Kidney tubule cell (primary cell): ENCODE measurements at regions not wholly inside any gene's neighbourhood (a gene's known extent, or its start where the extent isn't known, plus 50 kb on each side); places are given as distances from the start of the nearest gene placed in this dataset.

Experiments
- DNase-seq: peaks from one replicate; pipeline ENCODE4 v3.0.0-alpha.2; 2018; ENCODE audit warnings: low spot score

DNA sequence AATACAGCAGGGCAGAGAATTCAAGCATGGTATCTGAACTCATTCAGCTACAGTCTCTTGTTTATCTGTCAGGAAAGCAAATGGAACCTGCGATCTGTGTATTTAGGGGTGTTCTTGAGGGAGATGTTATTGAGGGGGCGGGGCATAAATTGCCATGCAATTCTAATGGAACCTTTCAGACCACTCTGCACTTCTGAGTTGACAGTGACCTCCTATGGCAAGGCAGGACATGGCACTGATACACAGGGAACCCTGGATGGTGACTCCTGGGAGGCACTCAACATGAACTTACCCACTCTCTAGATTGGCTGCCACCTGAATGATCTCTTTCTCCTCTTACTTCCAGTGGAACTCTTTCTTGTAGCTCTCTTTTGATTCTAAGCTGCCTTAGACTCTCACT lies 787.3 kb downstream of the VRK1 start:
- DNase-seq, result no peak

- no peak for DNase-seq
Measured at GRCh38 chr14:97592341-97592980, 795.3 kb downstream of the VRK1 start.

DNA sequence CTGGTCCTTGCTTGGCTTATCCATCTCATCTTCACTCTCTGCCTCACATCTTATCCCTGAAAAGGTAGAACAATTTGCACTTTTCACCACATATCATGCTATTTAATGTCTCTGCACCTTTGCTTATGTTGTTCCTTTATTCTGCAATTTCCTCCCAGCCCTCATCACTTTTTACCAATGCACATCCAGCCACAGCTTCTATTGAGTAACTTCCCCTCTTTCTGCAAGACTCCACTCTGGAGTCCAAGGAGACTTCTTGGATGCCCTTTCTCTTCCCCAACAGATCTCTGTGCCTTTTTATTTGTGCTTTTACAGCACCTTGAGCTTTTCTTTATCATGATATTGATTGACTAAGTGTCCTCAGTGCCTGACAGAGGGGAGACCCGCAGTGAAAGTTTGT lies 797.1 kb downstream of the VRK1 start:
- no peak for DNase-seq

GRCh38 chr14:97602438-97603117 lies 805.4 kb downstream of the VRK1 start:
- no peak for DNase-seq

DNA sequence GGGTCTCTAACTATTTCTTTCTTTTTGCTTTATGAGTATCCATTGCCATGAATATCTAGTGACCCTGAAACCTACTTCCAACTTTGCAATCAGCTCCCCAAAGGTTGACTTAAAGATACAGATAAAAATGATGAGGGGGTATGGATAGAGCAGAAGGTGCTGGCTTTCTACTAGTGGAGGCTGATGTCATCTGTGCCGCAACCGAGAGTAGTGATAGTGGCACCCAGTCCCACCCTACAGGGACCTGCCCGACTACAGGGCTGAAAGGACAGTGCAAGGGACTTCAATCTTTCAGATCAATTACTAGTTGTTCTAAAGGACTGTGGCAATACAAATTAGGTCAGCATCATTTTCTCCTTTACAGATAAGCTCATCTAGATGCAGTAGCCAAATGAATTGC lies 806.0 kb downstream of the VRK1 start:
- DNase-seq, result no peak

- no peak for DNase-seq
Measured at GRCh38 chr14:97604731-97605130, 807.5 kb downstream of the VRK1 start.

GRCh38 chr14:97618401-97618800 lies 821.2 kb downstream of the VRK1 start:
- no peak for DNase-seq

DNA sequence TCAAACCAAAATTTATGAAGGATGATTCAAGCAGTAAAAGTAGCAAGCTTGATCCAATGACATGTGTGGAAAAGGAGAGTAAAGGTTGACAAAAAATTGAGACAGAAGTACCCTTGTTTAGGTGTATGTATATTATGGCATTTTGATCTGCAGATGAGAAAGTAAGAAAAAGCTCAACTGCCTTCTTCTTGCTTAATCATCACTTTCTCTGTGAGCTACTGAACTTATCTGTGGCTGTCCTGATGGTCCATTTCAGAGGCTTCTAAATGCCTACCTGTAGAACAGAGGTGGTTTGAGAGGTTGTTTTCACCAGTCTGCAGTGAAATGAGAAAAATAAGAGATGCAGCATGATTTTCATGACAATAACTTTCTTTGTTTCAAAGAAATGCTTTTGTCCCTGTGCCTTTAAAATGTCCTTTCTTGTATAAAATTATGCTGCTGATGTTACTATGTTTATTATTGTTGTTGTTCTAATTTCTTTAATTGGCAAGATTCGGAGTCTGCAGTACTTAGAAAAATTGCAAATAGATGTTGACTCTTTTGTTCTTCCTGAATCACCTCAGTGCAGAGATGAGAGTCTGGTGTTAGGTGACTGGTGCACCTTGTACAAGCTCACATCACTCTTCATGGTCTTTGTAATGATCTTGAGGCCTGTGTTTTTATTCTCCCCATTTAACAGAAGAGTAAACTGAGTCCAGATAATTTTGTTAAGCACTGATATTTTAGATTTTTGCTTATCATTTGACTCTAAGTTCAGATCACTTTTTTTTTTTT lies 821.9 kb downstream of the VRK1 start:
- no peak for DNase-seq

DNA sequence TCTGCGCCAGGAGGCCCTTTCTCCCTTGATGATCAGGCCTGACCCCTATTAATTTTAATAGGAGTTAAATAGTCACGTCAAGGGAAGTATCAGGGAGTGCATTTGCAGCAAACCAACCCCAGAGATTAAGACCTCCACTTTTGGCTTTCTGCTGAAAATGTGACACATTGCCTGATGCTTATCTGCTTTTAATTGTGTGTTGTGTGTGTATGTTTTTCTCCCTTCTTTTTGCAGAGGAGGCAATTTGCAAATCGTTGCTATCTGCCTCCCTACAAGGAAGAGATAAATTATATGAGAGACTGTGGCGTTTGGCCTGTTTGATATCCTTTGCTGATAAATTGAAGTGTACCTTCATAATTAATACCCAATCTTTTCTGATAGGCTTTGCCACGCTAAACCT lies 822.9 kb downstream of the VRK1 start:
- DNase-seq, result no peak

GRCh38 chr14:97624985-97625384 lies 827.8 kb downstream of the VRK1 start:
- no peak for DNase-seq

DNA sequence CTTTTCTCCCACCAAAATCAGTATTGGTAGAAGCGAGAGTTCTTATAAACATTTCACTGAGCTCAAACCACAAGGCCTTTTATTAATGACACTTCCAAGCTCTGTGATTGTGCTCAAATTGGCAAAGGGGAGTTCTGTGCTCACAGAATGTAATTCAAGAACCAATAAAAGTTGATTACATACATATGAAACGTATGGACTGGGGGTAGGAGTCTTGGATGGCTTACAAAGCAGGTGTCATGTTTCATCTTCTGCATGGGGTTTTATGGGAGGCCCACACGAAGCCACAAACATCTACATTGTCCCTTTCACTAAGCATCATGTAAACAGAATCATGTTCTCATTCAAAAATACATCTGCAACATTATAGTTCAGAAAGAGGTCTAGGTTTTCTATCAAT lies 828.3 kb downstream of the VRK1 start:
- DNase-seq, result no peak

- no peak for DNase-seq
Measured at GRCh38 chr14:97626088-97626487, 828.9 kb downstream of the VRK1 start.

DNA sequence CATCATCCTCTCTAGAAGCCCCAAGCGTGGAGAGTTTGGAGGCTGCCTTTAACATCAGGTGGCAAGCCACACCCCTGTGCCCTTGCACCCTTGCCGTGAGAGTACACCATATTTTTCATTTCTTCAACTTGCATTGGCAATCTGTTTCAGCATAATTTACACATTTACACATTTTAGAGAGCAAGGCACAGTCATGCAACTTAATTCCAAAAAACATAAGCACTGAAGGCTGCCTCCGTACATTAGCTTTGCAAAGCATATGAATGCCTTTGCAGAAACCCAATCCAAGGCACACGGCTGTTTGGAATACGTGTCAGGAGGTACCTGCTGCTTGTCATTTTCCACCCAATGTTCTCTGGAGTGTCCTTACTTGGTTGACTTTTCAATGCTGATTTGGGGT lies 833.1 kb downstream of the VRK1 start:
- no peak for DNase-seq

- DNase-seq, result no peak
Measured at GRCh38 chr14:97633131-97633738, 836.1 kb downstream of the VRK1 start.

GRCh38 chr14:97634751-97635150 lies 837.6 kb downstream of the VRK1 start:
- peak; percentile 28 for DNase-seq

DNA sequence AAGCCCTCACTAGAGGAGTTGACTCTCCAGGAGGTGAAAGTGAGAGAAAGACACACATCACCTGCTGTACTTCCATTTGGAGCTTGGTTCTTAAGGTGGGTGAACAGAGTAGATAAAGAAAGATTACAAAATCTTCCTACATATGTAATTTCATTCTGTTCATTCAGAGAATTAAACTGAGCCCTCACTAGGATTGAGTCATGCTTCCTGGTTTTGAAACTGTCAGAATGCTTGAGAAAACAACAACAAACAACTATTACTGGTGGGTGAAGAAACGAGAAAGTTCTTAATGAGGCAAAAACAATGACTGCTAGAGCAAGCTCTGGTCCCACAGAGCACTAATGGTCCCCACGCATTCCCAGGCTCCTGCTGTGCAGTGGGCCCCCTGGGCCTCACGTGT lies 841.7 kb downstream of the VRK1 start:
- DNase-seq, result no peak

DNA sequence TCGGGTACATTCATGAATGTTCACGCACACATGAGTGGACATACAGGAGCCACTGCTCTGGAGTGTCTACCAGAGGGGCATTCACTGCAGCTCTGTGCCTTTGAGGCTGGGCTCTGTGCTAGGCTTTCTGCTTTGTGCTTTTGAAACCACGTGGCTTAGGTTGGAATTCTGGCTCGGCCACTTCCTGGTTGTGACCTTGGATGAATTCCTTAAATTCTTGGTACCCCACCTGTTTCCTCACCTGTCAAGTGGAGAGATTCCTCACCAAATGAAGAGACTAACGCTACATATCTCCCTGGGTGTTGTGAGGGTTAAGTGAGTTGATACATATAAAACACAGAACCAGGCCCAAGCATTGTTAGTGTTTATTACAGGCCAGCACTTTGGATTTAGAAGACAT lies 842.8 kb downstream of the VRK1 start:
- peak; percentile 28 for DNase-seq

GRCh38 chr14:97641827-97642226 lies 844.6 kb downstream of the VRK1 start:
- DNase-seq, result no peak

DNA sequence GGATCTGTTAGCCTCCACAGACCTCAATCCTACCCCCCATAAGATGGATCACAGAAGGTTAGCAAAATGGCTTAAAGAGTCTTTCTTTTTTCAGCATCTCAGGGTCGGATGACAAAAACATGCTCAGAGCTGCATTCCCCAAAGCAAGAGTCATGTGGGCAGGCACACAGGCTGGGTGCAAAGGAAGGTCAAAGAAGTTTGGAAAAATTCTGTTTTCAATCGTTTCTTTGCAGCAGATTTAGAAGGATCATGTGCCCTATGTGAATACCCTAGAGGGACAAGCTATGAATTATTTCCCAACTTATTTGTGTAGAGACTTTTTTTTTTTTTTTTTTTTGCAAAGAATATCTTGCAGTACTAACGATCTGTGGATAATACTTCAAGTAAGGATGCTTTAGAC lies 845.4 kb downstream of the VRK1 start:
- no peak for DNase-seq

- DNase-seq, result no peak
Measured at GRCh38 chr14:97644365-97644764, 847.2 kb downstream of the VRK1 start.

DNA sequence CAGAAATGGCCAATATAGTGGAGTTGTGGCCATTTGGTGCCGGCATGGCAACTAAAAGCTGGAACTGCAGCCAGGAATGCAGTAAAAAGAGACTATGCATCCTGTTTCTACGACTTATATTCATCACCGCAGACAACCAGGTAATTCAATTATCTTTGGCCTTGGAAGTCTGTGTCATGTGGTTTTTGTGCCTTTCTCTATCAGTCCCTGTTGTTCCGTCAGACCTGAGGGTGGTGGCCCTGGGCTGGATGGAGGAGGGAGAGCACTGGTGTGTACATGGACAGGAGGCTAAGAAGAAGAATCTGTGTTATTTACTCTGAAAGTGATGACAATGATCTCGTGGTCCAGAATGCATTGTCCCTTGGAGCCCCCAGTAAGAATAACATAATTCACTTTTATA lies 852.6 kb downstream of the VRK1 start:
- DNase-seq, result no peak

DNA sequence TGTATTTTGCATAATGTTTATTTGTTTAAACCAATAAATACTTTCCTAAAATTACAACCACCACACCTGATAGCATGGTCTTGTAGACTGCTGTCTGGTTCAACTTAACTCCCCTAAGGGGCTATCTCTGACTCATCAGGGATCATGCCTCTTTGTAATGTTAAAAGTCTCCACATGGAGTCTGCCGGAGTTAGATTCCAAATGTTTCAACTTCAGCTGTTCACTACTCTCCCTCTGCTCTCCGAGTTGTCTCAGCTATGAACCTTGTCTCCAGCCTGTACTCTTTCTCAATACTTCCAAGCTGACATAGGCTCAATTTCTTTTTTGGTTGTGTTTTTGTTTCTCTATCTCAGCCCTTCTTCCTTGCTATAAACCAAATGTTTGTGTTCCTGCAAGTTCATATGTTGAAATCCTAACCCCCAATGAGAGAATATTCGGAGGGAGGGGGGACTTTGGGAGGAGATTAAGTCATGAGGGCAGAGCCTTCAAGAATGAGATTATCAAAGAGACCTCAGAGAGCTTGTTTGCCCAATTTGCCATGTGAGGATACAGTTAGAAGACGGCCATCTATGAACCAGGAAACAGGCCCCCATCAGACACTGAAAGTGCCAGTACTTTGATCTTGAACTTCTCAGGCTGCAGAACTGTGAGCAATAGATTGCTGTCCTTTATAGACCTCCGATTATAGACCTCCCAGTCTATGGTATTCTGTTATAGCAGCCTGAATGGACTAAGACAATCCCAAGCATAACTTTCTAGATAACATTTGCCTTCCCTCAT lies 858.2 kb downstream of the VRK1 start:
- DNase-seq, result no peak
